LNCaP clone FGC (cell line): ENCODE measurements at regions not wholly inside any gene's neighbourhood (a gene's known extent, or its start where the extent isn't known, plus 50 kb on each side); places are given as distances from the start of the nearest gene placed in this dataset.

Source experiments
- DNase-seq: peaks from one replicate; pipeline ENCODE4 v3.0.0-alpha.2; 2011; ENCODE audit warnings: low read depth
- H3K4me3 ChIP-seq: 2 replicates; pipeline ENCODE4 v1.5.1; 2011; ENCODE audit warnings: mild to moderate bottlenecking, low read depth, low read length, control low read depth
- CTCF ChIP-seq: IDR thresholded peaks from 2 replicates; pipeline ENCODE4 v1.5.1; 2012; ENCODE audit warnings: mild to moderate bottlenecking; ENCODE audit not compliant: control insufficient read depth, insufficient read depth; ENCODE audit errors: extremely low read depth

GRCh38 chr9:129374651-129375050 lies 196.6 kb upstream of the IER5L start:
- no peak for TF ChIP-seq CTCF
- no peak overlapping the region for H3K4me3 ChIP-seq
- DNase-seq: no peak

GRCh38 chr9:129374231-129374630 lies 196.2 kb upstream of the IER5L start:
- H3K4me3 ChIP-seq: no peak overlapping the region
- no peak for DNase-seq
- no peak for TF ChIP-seq CTCF

GRCh38 chr9:129373361-129373760 lies 195.3 kb upstream of the IER5L start:
- TF ChIP-seq CTCF: no peak
- H3K4me3 ChIP-seq: no peak overlapping the region
- DNase-seq: no peak

GRCh38 chr9:129370770-129371169 lies 192.7 kb upstream of the IER5L start:
- no peak for DNase-seq
- TF ChIP-seq CTCF: no peak
- H3K4me3 ChIP-seq: no peak overlapping the region

GRCh38 chr9:129368444-129368978 lies 190.4 kb upstream of the IER5L start:
- H3K4me3 ChIP-seq: no peak overlapping the region
- DNase-seq: no peak

GRCh38 chr9:129367287-129367686 lies 189.2 kb upstream of the IER5L start:
- no peak for TF ChIP-seq CTCF
- DNase-seq: no peak
- H3K4me3 ChIP-seq: no peak overlapping the region

More at GRCh38 chr9:129368444-129368978, 190.4 kb upstream of the IER5L start:
- no peak for TF ChIP-seq CTCF

- no peak overlapping the region for H3K4me3 ChIP-seq
- TF ChIP-seq CTCF: no peak
- no peak for DNase-seq
Measured at GRCh38 chr9:129365196-129365595, 187.1 kb upstream of the IER5L start.
